GM12873 (cell line): ENCODE measurements at regions not wholly inside any gene's neighbourhood (a gene's known extent, or its start where the extent isn't known, plus 50 kb on each side); places are given as distances from the start of the nearest gene placed in this dataset.

ENCODE experiments used
- CTCF ChIP-seq: IDR thresholded peaks from 2 replicates; pipeline ENCODE4 v1.5.1; 2012; ENCODE audit warnings: low read depth, mild to moderate bottlenecking, moderate library complexity, low read length, control low read depth; ENCODE audit not compliant: insufficient read depth; ENCODE audit errors: missing control alignments

GRCh38 chr20:19110881-19111460, 101.5 kb upstream of the SLC24A3 start:
- TF ChIP-seq CTCF, result no peak

GRCh38 chr20:19112828-19113227, 99.6 kb upstream of the SLC24A3 start:
- TF ChIP-seq CTCF, result no peak

GRCh38 chr20:19113343-19113930, 99.0 kb upstream of the SLC24A3 start:
- TF ChIP-seq CTCF, result no peak

- TF ChIP-seq CTCF, result no peak
Measured at GRCh38 chr20:19114410-19114809, 98.0 kb upstream of the SLC24A3 start.

DNA sequence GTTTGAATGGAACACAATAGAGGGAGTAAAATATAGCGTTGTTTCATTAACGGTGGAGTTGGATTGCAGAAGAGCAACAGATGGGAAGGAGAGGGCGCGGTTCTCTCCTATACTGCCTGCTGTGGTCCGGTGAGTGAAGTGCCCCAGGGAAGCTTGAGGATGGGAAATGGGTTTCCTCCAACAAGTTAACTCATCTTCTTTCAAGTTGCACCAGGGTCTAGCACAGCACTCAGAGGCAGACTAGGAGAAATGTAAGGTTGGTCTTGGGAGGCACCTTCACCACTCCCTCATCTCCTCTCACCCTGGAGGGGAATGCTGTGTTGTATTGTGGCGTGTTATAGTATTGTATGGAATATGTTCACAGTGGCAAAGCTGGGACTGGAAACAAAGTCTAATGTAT, 96.9 kb upstream of the SLC24A3 start:
- TF ChIP-seq CTCF, result no peak

DNA sequence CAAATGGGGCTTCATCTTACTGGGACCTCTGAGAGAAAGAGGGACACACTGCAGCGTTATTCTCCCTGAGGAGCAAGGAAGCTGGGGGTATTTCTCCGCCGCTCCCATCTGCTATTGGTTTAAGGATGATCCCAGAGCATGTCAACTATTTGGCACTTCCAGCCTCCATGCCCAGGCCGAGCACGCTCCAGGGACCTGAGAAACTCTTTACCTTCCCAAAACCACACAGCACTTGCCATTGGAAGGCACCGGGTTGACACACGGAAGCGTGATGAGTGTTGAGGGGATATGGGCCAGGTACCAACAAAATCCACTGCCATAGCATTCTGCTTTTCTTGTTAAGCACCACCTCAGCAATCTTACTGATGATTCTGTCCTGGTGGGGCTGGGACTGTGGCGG, 92.4 kb upstream of the SLC24A3 start:
- TF ChIP-seq CTCF, result no peak

DNA sequence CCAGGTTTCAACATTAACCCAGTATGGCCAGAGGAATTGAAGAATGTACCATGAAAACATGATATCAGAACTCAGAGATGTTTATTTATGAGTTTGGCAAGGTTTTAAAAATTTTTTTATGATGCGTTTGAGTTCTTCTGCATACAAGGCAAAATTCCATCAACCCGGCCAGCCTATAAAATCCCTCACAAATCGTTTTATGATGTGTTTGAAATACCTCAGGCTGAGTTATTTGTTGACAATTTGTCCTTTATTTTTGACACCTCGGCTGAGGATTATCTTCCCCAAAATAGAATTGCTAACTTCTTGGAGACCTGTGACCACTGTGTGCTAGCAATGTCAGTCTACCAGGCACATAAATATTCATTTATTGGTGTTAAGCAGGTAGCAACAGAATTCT, 91.9 kb upstream of the SLC24A3 start:
- no peak for TF ChIP-seq CTCF
